Stimulated activated CD4-positive, alpha-beta T cell treated with anti-CD3 and anti-CD28 coated beads, TNF-alpha, amount 100 ng/mL, for 4 hours (primary cell): ENCODE measurements at regions not wholly inside any gene's neighbourhood (a gene's known extent, or its start where the extent isn't known, plus 50 kb on each side); places are given as distances from the start of the nearest gene placed in this dataset.
"Not testable (repeated sequence)": the region's sequence is repeated elsewhere in the genome, so short reads cannot be mapped to it uniquely, and the experiment has no call there.

Source experiments
- DNase-seq, 3 experiments: peaks; one replicate each; pipeline ENCODE4 v3.0.0-alpha.2; 2020; ENCODE audit warnings: low read depth in 3 of 3

GRCh38 chr15:66963710-66964109 lies 101.7 kb upstream of the SMAD3 start:
- DNase-seq = no peak

GRCh38 chr15:66964111-66964738 lies 101.2 kb upstream of the SMAD3 start:
- DNase-seq = no peak

- DNase-seq = no peak
These were observed 100.6 kb upstream of the SMAD3 start for GRCh38 chr15:66964791-66965190.

- no peak for DNase-seq
These were observed 100.1 kb upstream of the SMAD3 start for GRCh38 chr15:66965201-66965900.

GRCh38 chr15:66966256-66966655 lies 99.1 kb upstream of the SMAD3 start:
- DNase-seq = no peak

GRCh38 chr15:66968806-66969596 lies 96.4 kb upstream of the SMAD3 start:
- no peak for DNase-seq

GRCh38 chr15:66974131-66974530 lies 91.3 kb upstream of the SMAD3 start:
- DNase-seq = not testable (repeated sequence)

- DNase-seq = not testable (repeated sequence)
These were observed 89.2 kb upstream of the SMAD3 start for GRCh38 chr15:66976106-66976640.

- not testable (repeated sequence) for DNase-seq
These were observed 85.1 kb upstream of the SMAD3 start for GRCh38 chr15:66980326-66980725.

GRCh38 chr15:66981771-66982170 lies 83.6 kb upstream of the SMAD3 start:
- DNase-seq = no peak

- DNase-seq = no peak
These were observed 83.2 kb upstream of the SMAD3 start for GRCh38 chr15:66982250-66982649.

- DNase-seq = no peak
These were observed 82.6 kb upstream of the SMAD3 start for GRCh38 chr15:66982816-66983215.

- DNase-seq = no peak
These were observed 79.7 kb upstream of the SMAD3 start for GRCh38 chr15:66985653-66986052.

GRCh38 chr15:66986951-66987350 lies 78.5 kb upstream of the SMAD3 start:
- DNase-seq = no peak

GRCh38 chr15:66993090-66993489 lies 72.3 kb upstream of the SMAD3 start:
- no peak for DNase-seq

GRCh38 chr15:66993874-66994696 lies 71.3 kb upstream of the SMAD3 start:
- no peak for DNase-seq

- DNase-seq = no peak
These were observed 70.3 kb upstream of the SMAD3 start for GRCh38 chr15:66994927-66995656.

- no peak for DNase-seq
These were observed 69.3 kb upstream of the SMAD3 start for GRCh38 chr15:66996094-66996493.

- DNase-seq = no peak
These were observed 68.2 kb upstream of the SMAD3 start for GRCh38 chr15:66997212-66997611.

GRCh38 chr15:66998234-66998633 lies 67.2 kb upstream of the SMAD3 start:
- not testable (repeated sequence) for DNase-seq
